ENCODE measurements at regions not wholly inside any gene's neighbourhood (a gene's known extent, or its start where the extent isn't known, plus 50 kb on each side); places are given as distances from the start of the nearest gene placed in this dataset.

DNA sequence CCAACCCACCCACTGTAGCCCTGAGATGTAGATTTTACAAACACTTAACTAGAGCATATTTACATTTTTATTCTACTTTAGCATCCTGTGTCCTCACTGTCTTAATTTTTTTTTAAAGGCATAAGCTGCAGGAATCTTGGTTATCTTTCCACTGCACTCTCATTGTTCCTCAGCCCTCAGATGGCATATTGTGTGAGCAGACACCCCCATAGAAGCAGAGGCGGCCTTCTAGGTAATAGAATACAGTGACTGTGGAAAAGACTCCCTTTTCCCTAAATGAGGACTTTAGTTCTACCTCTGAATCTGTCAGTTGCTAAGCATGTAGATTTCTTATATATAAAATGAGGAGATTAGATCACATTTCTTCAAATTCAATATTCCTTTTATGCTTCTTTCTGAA is 543.5 kb upstream of the SPHKAP start:
- TF ChIP-seq, protein P1, sequence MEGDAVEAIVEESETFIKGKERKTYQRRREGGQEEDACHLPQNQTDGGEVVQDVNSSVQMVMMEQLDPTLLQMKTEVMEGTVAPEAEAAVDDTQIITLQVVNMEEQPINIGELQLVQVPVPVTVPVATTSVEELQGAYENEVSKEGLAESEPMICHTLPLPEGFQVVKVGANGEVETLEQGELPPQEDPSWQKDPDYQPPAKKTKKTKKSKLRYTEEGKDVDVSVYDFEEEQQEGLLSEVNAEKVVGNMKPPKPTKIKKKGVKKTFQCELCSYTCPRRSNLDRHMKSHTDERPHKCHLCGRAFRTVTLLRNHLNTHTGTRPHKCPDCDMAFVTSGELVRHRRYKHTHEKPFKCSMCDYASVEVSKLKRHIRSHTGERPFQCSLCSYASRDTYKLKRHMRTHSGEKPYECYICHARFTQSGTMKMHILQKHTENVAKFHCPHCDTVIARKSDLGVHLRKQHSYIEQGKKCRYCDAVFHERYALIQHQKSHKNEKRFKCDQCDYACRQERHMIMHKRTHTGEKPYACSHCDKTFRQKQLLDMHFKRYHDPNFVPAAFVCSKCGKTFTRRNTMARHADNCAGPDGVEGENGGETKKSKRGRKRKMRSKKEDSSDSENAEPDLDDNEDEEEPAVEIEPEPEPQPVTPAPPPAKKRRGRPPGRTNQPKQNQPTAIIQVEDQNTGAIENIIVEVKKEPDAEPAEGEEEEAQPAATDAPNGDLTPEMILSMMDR (IDR thresholded peaks at IDR 0.05; ENCODE audit: extremely low read depth in 1 of 2, insufficient read depth in 1 of 2, low read depth in 1 of 2, low read length in 2 of 2): no peak
- TF ChIP-seq EZH2 (IDR thresholded peaks at IDR 0.05; ENCODE audit: borderline replicate concordance, low read depth, low read length, severe bottlenecking): no peak
- TF ChIP-seq FOS (IDR thresholded peaks at IDR 0.05; ENCODE audit: borderline replicate concordance, insufficient read depth, low read length): no peak
- no peak for TF ChIP-seq POLR2AphosphoS5 (IDR thresholded peaks at IDR 0.05; ENCODE audit: insufficient read depth, low read depth, low read length)
- no peak for TF ChIP-seq POLR2A (IDR thresholded peaks at IDR 0.05; ENCODE audit: low read depth, low read length)

All from endothelial cell of umbilical vein (primary cell).